ENCODE measurements at regions not wholly inside any gene's neighbourhood (a gene's known extent, or its start where the extent isn't known, plus 50 kb on each side); places are given as distances from the start of the nearest gene placed in this dataset.

DNA sequence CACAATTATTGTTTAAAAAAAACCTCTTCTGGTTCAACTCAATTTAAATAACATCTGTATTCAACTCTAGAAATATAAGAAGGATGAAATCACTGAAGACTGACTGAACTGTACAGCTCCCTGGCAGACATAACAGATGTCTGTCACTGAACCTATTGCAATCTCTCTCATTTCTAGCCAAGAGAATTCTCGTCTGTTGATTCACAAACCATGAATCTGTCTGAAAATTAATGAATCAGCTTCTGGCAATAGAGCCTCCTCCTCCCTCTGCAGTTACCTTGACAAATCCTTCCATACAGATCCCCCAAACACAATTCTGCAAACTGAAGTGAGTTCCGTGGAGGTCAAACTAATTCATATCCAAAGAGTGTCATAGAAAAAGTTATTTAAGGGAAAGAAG is 561.4 kb downstream of the PYDC2 start:
- no peak for DNase-seq
- no peaks in the 10 kb centered on the region for H3K4me1 ChIP-seq (ENCODE audit: insufficient read depth)
- 13 to 36% (median 19%) methylated on average over 2 of the region's 2 CpGs for WGBS, 3 donors
- H3K9me3 ChIP-seq: no peaks in the 10 kb centered on the region
- H3K27ac ChIP-seq: no peak overlapping the region
- TF ChIP-seq POLR2A (IDR thresholded peaks at IDR 0.05) (no peak), EP300 (IDR thresholded peaks at IDR 0.05) (no peak)
- TF ChIP-seq, protein P1, sequence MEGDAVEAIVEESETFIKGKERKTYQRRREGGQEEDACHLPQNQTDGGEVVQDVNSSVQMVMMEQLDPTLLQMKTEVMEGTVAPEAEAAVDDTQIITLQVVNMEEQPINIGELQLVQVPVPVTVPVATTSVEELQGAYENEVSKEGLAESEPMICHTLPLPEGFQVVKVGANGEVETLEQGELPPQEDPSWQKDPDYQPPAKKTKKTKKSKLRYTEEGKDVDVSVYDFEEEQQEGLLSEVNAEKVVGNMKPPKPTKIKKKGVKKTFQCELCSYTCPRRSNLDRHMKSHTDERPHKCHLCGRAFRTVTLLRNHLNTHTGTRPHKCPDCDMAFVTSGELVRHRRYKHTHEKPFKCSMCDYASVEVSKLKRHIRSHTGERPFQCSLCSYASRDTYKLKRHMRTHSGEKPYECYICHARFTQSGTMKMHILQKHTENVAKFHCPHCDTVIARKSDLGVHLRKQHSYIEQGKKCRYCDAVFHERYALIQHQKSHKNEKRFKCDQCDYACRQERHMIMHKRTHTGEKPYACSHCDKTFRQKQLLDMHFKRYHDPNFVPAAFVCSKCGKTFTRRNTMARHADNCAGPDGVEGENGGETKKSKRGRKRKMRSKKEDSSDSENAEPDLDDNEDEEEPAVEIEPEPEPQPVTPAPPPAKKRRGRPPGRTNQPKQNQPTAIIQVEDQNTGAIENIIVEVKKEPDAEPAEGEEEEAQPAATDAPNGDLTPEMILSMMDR (IDR thresholded peaks at IDR 0.05): no peak
- intact Hi-C loops (cut with DNase I): no loop called here
- no peak overlapping the region for H3K4me3 ChIP-seq
- no peaks in the 10 kb centered on the region for H3K36me3 ChIP-seq
- H3K27me3 ChIP-seq: no peaks in the 10 kb centered on the region

DNA sequence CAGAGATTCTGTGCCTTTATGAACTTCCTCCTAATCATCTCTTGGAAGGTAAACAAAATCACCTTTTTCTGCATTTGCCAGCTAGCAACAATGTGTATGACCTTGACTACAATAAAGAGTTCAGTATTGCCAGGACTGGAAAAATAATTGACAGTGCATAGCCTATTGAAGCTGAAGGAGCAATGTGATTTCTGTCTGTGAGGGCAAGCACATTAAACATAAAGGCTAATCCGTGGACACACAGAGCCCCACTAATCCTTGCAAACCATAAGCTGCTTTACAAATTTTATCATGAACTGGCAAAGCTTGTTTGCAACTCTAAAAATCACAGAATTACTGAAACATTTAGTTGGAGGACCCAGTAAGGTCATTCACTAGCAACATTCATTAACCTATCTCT is 563.8 kb downstream of the PYDC2 start:
- H3K27ac ChIP-seq: no peak overlapping the region
- intact Hi-C loops (cut with DNase I): no loop called here
- no peaks in the 10 kb centered on the region for H3K36me3 ChIP-seq
- H3K9me3 ChIP-seq: no peaks in the 10 kb centered on the region
- H3K4me3 ChIP-seq: no peak overlapping the region
- no peaks in the 10 kb centered on the region for H3K4me1 ChIP-seq (ENCODE audit: insufficient read depth)
- WGBS, 3 donors: 55 to 64% (median 58%) methylated on average over 1 of the region's 1 CpG
- H3K27me3 ChIP-seq: no peaks in the 10 kb centered on the region
- no peak for DNase-seq
- TF ChIP-seq EP300 (IDR thresholded peaks at IDR 0.05) (no peak), POLR2A (IDR thresholded peaks at IDR 0.05) (no peak)
- TF ChIP-seq, protein P1 (IDR thresholded peaks at IDR 0.05): no peak

DNA sequence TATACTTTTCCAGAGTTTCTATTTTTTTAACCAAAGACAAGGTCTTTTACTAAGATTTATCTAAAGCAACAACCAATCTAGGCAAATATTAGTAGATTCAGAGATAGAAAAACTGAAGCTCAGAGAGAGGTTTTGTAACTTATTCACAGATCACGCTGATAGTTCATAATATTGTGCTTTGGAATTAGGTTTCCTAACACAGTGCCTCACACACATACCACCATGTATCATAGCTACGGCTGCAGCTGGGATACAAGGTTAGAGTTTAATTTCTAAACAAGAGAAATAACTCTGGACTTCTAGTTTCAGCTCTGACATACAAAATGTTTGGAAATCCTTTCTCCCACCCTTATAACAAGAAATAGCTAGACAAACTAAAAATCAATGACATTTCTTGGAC is 565.7 kb downstream of the PYDC2 start:
- Histone ChIP-seq H3K9me3 (no peaks in the 10 kb centered on the region), H3K27me3 (no peaks in the 10 kb centered on the region), H3K4me1 (ENCODE audit: insufficient read depth) (no peaks in the 10 kb centered on the region), H3K36me3 (no peaks in the 10 kb centered on the region), H3K27ac (no peak overlapping the region), H3K4me3 (no peak overlapping the region)
- WGBS, 3 donors: 79 to 85% (median 81%) methylated on average over 2 of the region's 2 CpGs
- no peak for DNase-seq
- intact Hi-C loops (cut with DNase I): no loop called here
- TF ChIP-seq, protein P1 (IDR thresholded peaks at IDR 0.05): no peak
- TF ChIP-seq POLR2A (IDR thresholded peaks at IDR 0.05) (no peak), EP300 (IDR thresholded peaks at IDR 0.05) (no peak)

DNA sequence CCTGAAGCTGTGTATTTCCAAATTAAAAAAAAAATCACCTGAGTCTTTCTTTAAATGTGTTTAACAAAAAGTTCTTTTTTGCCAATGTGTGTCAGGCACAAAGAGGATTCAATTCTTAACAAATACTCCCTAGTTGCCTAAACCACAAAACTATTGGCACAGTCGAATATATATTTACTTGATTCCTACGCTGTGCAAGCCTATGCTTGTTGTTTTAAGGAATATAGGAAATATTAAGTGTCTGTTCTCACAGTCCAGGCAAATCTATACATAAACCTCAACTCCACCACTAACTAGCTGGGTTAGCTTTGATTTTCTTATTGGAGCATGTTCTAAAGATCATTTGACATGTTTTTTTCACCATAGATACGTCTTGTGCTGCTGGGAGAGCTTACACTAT is 571.0 kb downstream of the PYDC2 start:
- intact Hi-C loops (cut with DNase I): no loop called here
- H3K36me3 ChIP-seq: no peaks in the 10 kb centered on the region
- WGBS, 3 donors: 82 to 87% (median 84%) methylated on average over 3 of the region's 3 CpGs

More for the DNA sequence above, 571.0 kb downstream of the PYDC2 start:
- DNase-seq: no peak
- H3K27ac ChIP-seq: no peak overlapping the region
- TF ChIP-seq EP300 (IDR thresholded peaks at IDR 0.05) (no peak), POLR2A (IDR thresholded peaks at IDR 0.05) (no peak)
- TF ChIP-seq, protein P1 (IDR thresholded peaks at IDR 0.05): no peak
- H3K4me1 ChIP-seq (ENCODE audit: insufficient read depth): no peaks in the 10 kb centered on the region
- no peaks in the 10 kb centered on the region for H3K27me3 ChIP-seq
- H3K9me3 ChIP-seq: no peaks in the 10 kb centered on the region
- H3K4me3 ChIP-seq: no peak overlapping the region

Measured in ovary (tissue), 7 donors.